CD14-positive monocyte (primary cell): ENCODE measurements at regions not wholly inside any gene's neighbourhood (a gene's known extent, or its start where the extent isn't known, plus 50 kb on each side); places are given as distances from the start of the nearest gene placed in this dataset.
"Not testable (repeated sequence)": the region's sequence is repeated elsewhere in the genome, so short reads cannot be mapped to it uniquely, and the experiment has no call there.

Experiments used
- DNase-seq, 3 donors: peaks; one replicate each; pipeline ENCODE4 v3.0.0-alpha.2; 2011 to 2022
- H2AFZ ChIP-seq: 2 replicates; pipeline ENCODE4 v1.6.0; 2012; ENCODE audit warnings: mild to moderate bottlenecking, low read depth, low read length, inconsistent platforms; ENCODE audit not compliant: insufficient read depth, poor library complexity, severe bottlenecking
- H3K27ac ChIP-seq, 2 donors: 1 replicate in 1 of 2; 2 replicates in 1 of 2; pipeline ENCODE4 v1.5.1; 2012 to 2013; ENCODE audit warnings: low read length in 2 of 2, control low read depth in 1 of 2, inconsistent platforms in 1 of 2, low read depth in 1 of 2, mild to moderate bottlenecking in 1 of 2
- H3K27me3 ChIP-seq, 2 donors: one replicate each; pipeline versions ENCODE4 v1.6.0 to v1.6.1; 2011 to 2013; ENCODE audit warnings: low read length in 2 of 2; ENCODE audit not compliant: control insufficient read depth in 2 of 2, insufficient read depth in 2 of 2
- H3K36me3 ChIP-seq, 2 donors: replicated peaks in 1 of 2; 1 replicate in 1 of 2; 2 replicates in 1 of 2; pipeline versions ENCODE4 v1.5.1 to v1.6.1; 2012 to 2013; ENCODE audit warnings: low read length in 2 of 2, control low read depth in 1 of 2, inconsistent platforms in 1 of 2, mild to moderate bottlenecking in 1 of 2; ENCODE audit not compliant: insufficient read depth in 2 of 2, control insufficient read depth in 1 of 2
- H3K4me1 ChIP-seq, 2 donors: 1 replicate in 1 of 2; 2 replicates in 1 of 2; pipeline versions ENCODE4 v1.5.1 to v1.6.1; 2012 to 2013; ENCODE audit warnings: low read length in 2 of 2, control low read depth in 1 of 2, inconsistent platforms in 1 of 2, mild to moderate bottlenecking in 1 of 2, moderate library complexity in 1 of 2; ENCODE audit not compliant: insufficient read depth in 2 of 2, control insufficient read depth in 1 of 2
- H3K4me2 ChIP-seq: replicated peaks from 2 replicates; pipeline ENCODE3; 2012; ENCODE audit warnings: low read length, moderate library complexity, mild to moderate bottlenecking; ENCODE audit not compliant: poor library complexity, severe bottlenecking; ENCODE audit errors: extremely low read depth
- H3K4me3 ChIP-seq, 3 experiments: fragments of 200-600 bp in 1 of 3; sonication (generic) in 1 of 3; replicated peaks in 1 of 3; 1 replicate in 2 of 3; 2 replicates in 1 of 3; pipeline ENCODE4 v1.5.1; 2011 to 2013; ENCODE audit warnings: low read length in 3 of 3, mild to moderate bottlenecking in 3 of 3, control low read depth in 2 of 3, low read depth in 2 of 3, inconsistent platforms in 1 of 3, moderate library complexity in 1 of 3
- H3K79me2 ChIP-seq: 2 replicates; pipeline ENCODE4 v1.6.0; 2012; ENCODE audit warnings: mild to moderate bottlenecking, control low read depth, inconsistent platforms, low read length, moderate library complexity; ENCODE audit not compliant: insufficient read depth
- H3K9ac ChIP-seq: 2 replicates; pipeline ENCODE4 v1.6.0; 2017; ENCODE audit warnings: low read length, mild to moderate bottlenecking; ENCODE audit not compliant: insufficient read depth, poor library complexity, severe bottlenecking
- H3K9me3 ChIP-seq, 2 donors: replicated peaks in 1 of 2; 1 replicate in 1 of 2; 2 replicates in 1 of 2; pipeline versions ENCODE4 v1.5.1 to v1.6.1; 2012 to 2013; ENCODE audit warnings: low read length in 2 of 2, control low read depth in 1 of 2; ENCODE audit not compliant: control insufficient read depth in 1 of 2, insufficient read depth in 1 of 2
- H4K20me1 ChIP-seq: 2 replicates; pipeline ENCODE4 v1.6.0; 2012; ENCODE audit warnings: mild to moderate bottlenecking, low read length, control low read depth, moderate library complexity; ENCODE audit not compliant: insufficient read depth
- H3K27ac Mint-ChIP-seq, 7 donors: one replicate each; pipeline ENCODE4 v1.8.0; 2020; ENCODE audit warnings: mild to moderate bottlenecking in 7 of 7, mixed read lengths in 7 of 7, moderate library complexity in 6 of 7, inconsistent platforms in 2 of 7
- H3K27me3 Mint-ChIP-seq, 3 donors: one replicate each; pipeline ENCODE4 v1.8.0; 2021 to 2022; ENCODE audit warnings: low read depth in 3 of 3, mild to moderate bottlenecking in 3 of 3, mixed read lengths in 3 of 3, moderate library complexity in 3 of 3, inconsistent platforms in 1 of 3
- H3K36me3 Mint-ChIP-seq, 2 donors: one replicate each; pipeline ENCODE4 v1.8.0; 2020; ENCODE audit warnings: mixed read lengths in 2 of 2, inconsistent platforms in 1 of 2, mild to moderate bottlenecking in 1 of 2
- H3K4me1 Mint-ChIP-seq: one replicate; pipeline ENCODE4 v1.8.0; 2020; ENCODE audit warnings: mild to moderate bottlenecking, mixed read lengths
- H3K4me3 Mint-ChIP-seq, 2 donors: one replicate each; pipeline ENCODE4 v1.8.0; 2020; ENCODE audit warnings: mild to moderate bottlenecking in 2 of 2, mixed read lengths in 2 of 2, moderate library complexity in 1 of 2
- H3K9me3 Mint-ChIP-seq, 7 donors: one replicate each; pipeline ENCODE4 v1.8.0; 2020 to 2022; ENCODE audit warnings: mixed read lengths in 7 of 7, mild to moderate bottlenecking in 6 of 7, moderate library complexity in 6 of 7, inconsistent platforms in 2 of 7
- CTCF ChIP-seq: fragments of 200-600 bp; IDR thresholded peaks from one replicate; pipeline ENCODE4 v1.8.0; 2022; ENCODE audit warnings: antibody characterized with exemption, mild to moderate bottlenecking
- WGBS: methylation state at CpG from one replicate; pipeline ENCODE4 v1.1.5; 2013; ENCODE audit warnings: missing lambda C conversion rate; ENCODE audit not compliant: insufficient coverage; 5-methylcytosine and 5-hydroxymethylcytosine counted together
- intact Hi-C, 2 donors: fragments of 100-400 bp; cut with micrococcal nuclease; formaldehyde crosslinking; loops; one replicate each; pipeline versions ENCODE4 v1.15.0 to v1.15.1; 2023

GRCh38 chr2:145374165-145374564 lies 854.2 kb upstream of the ZEB2 start:
- H3K4me1 Mint-ChIP-seq = peaks cover 2% of the 10 kb centered on the region
- TF ChIP-seq CTCF = no peak
- H3K27ac Mint-ChIP-seq = no peak overlapping the region
- Histone ChIP-seq H3K27me3 (no peaks in the 10 kb centered on the region), H3K9me3 (no peaks in the 10 kb centered on the region), H3K27ac (no peak overlapping the region), H3K79me2 (no peaks in the 10 kb centered on the region), H3K4me2 (no peak overlapping the region), H3K9ac (no peak overlapping the region), H3K36me3 (no peaks in the 10 kb centered on the region), H3K4me3 (no peak overlapping the region), H3K4me1 (no peaks in the 10 kb centered on the region), H2AFZ (no peak overlapping the region), H4K20me1 (no peaks in the 10 kb centered on the region)
- intact Hi-C loops = no loop called here
- H3K9me3 Mint-ChIP-seq = no peaks in the 10 kb centered on the region
- H3K36me3 Mint-ChIP-seq = no peaks in the 10 kb centered on the region
- H3K4me3 Mint-ChIP-seq = no peak overlapping the region
- peaks cover 0 to 2% (median 2%) of the 10 kb centered on the region in 3 donors for H3K27me3 Mint-ChIP-seq
- DNase-seq = no peak

- H3K4me3 Mint-ChIP-seq, H3K9me3 Mint-ChIP-seq, H4K20me1 ChIP-seq, H3K9ac ChIP-seq, H2AFZ ChIP-seq, H3K4me2 ChIP-seq, H3K27me3 Mint-ChIP-seq, H3K27ac ChIP-seq, H3K36me3 Mint-ChIP-seq, H3K9me3 ChIP-seq, H3K27me3 ChIP-seq, intact Hi-C loops, H3K4me1 ChIP-seq, DNase-seq, H3K36me3 ChIP-seq, H3K79me2 ChIP-seq, H3K27ac Mint-ChIP-seq, H3K4me1 Mint-ChIP-seq, H3K4me3 ChIP-seq: not testable (repeated sequence)
- no CpG with 5 or more reads among the region's 3 CpGs for WGBS
Observed at GRCh38 chr2:145367334-145367733, 847.4 kb upstream of the ZEB2 start.
